Liver (tissue), 3 donors: ENCODE measurements at regions not wholly inside any gene's neighbourhood (a gene's known extent, or its start where the extent isn't known, plus 50 kb on each side); places are given as distances from the start of the nearest gene placed in this dataset.

Source experiments
- FOXA1 ChIP-seq: IDR thresholded peaks from 2 replicates; pipeline ENCODE4 v1.6.1; 2016; ENCODE audit warnings: antibody characterized with exemption
- GABPA ChIP-seq, 2 donors: IDR thresholded peaks in 1 of 2; conservative IDR thresholded peaks in 1 of 2; 2 replicates each; pipeline ENCODE4 v1.6.1; 2016; ENCODE audit warnings: antibody characterized with exemption in 2 of 2, mild to moderate bottlenecking in 1 of 2, moderate library complexity in 1 of 2
- JUND ChIP-seq, 2 donors: IDR thresholded peaks; 2 replicates each; pipeline ENCODE4 v1.6.1; 2016; ENCODE audit warnings: antibody characterized with exemption in 2 of 2
- NR2F2 ChIP-seq: IDR thresholded peaks from 2 replicates; pipeline ENCODE4 v1.6.1; 2016; ENCODE audit warnings: antibody characterized with exemption
- RAD21 ChIP-seq, 2 donors: IDR thresholded peaks; 2 replicates each; pipeline ENCODE4 v1.6.1; 2016; ENCODE audit warnings: antibody characterized with exemption in 2 of 2, mild to moderate bottlenecking in 2 of 2
- SP1 ChIP-seq: IDR thresholded peaks from 2 replicates; pipeline ENCODE4 v1.6.1; 2018; ENCODE audit warnings: antibody characterized with exemption, mild to moderate bottlenecking
- TAF1 ChIP-seq: conservative IDR thresholded peaks from 2 replicates; pipeline ENCODE4 v1.6.1; 2016; ENCODE audit warnings: antibody characterized with exemption, mild to moderate bottlenecking
- YY1 ChIP-seq: IDR thresholded peaks from 2 replicates; pipeline ENCODE4 v1.6.1; 2016; ENCODE audit warnings: antibody characterized with exemption, mild to moderate bottlenecking
- TF ChIP-seq, protein P1 (sequence below): fragments of 150-350 bp; IDR thresholded peaks from 2 replicates; pipeline ENCODE4 v1.5.1; 2017; ENCODE audit warnings: improper control_type of control experiment, low read depth, low read length; ENCODE audit not compliant: missing input control
- TF ChIP-seq, protein P2 (sequence below): IDR thresholded peaks from 2 replicates; pipeline ENCODE4 v1.6.1; 2016; ENCODE audit warnings: antibody characterized with exemption
- TF ChIP-seq, protein P3 (sequence below): IDR thresholded peaks from 2 replicates; pipeline ENCODE4 v1.6.1; 2016; ENCODE audit warnings: antibody characterized with exemption
- donor health status: healthy.
- donor health status: healthy.

DNA sequence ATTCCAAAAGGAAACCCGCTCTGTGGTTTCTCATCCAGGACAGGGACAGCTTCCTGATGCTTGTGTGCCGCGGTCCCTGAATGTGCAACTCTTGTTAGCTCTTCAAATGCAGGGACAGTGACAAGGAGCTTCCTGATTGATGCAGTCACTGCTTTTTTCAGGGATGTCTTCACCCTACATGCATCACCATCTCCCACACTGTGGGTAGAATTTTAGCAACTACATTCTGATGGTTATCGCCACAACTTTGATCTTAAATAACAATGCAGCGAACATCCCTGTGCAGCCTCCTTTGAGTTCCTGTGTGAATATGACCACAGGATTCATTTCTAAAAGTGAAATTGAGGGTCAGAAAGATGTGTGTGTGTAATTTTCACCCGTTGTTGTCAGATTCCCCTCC lies 115.0 kb downstream of the GGTLC2 start:
- TF ChIP-seq, protein P1, sequence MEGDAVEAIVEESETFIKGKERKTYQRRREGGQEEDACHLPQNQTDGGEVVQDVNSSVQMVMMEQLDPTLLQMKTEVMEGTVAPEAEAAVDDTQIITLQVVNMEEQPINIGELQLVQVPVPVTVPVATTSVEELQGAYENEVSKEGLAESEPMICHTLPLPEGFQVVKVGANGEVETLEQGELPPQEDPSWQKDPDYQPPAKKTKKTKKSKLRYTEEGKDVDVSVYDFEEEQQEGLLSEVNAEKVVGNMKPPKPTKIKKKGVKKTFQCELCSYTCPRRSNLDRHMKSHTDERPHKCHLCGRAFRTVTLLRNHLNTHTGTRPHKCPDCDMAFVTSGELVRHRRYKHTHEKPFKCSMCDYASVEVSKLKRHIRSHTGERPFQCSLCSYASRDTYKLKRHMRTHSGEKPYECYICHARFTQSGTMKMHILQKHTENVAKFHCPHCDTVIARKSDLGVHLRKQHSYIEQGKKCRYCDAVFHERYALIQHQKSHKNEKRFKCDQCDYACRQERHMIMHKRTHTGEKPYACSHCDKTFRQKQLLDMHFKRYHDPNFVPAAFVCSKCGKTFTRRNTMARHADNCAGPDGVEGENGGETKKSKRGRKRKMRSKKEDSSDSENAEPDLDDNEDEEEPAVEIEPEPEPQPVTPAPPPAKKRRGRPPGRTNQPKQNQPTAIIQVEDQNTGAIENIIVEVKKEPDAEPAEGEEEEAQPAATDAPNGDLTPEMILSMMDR: no peak
- TF ChIP-seq JUND (IDR thresholded peaks at IDR 0.05) (no peak), YY1 (no peak), RAD21 (IDR thresholded peaks at IDR 0.05) (no peak), GABPA (IDR thresholded peaks at IDR 0.05 in 1 of 2, conservative IDR thresholded peaks at IDR 0.05 in 1 of 2) (no peak), TAF1 (no peak), FOXA1 (no peak), SP1 (no peak), NR2F2 (no peak)
- TF ChIP-seq, protein P2, sequence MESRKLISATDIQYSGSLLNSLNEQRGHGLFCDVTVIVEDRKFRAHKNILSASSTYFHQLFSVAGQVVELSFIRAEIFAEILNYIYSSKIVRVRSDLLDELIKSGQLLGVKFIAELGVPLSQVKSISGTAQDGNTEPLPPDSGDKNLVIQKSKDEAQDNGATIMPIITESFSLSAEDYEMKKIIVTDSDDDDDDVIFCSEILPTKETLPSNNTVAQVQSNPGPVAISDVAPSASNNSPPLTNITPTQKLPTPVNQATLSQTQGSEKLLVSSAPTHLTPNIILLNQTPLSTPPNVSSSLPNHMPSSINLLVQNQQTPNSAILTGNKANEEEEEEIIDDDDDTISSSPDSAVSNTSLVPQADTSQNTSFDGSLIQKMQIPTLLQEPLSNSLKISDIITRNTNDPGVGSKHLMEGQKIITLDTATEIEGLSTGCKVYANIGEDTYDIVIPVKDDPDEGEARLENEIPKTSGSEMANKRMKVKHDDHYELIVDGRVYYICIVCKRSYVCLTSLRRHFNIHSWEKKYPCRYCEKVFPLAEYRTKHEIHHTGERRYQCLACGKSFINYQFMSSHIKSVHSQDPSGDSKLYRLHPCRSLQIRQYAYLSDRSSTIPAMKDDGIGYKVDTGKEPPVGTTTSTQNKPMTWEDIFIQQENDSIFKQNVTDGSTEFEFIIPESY: no peak
- TF ChIP-seq, protein P3, sequence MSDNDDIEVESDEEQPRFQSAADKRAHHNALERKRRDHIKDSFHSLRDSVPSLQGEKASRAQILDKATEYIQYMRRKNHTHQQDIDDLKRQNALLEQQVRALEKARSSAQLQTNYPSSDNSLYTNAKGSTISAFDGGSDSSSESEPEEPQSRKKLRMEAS: no peak
